GM23338 (cell line): ENCODE measurements at regions not wholly inside any gene's neighbourhood (a gene's known extent, or its start where the extent isn't known, plus 50 kb on each side); places are given as distances from the start of the nearest gene placed in this dataset.

Experiments used
- ATAC-seq: fragments of 200-7000 bp; cut with Tn5 transposase; 3 replicates; pipeline ENCODE4 v1.9.1; 2020
- DNase-seq: peaks from one replicate; pipeline ENCODE4 v3.0.0-alpha.2; 2015; ENCODE audit warnings: low spot score
- H2AFZ ChIP-seq: fragments of 200-600 bp; sonication (generic); 2 replicates; pipeline ENCODE4 v1.8.0; 2016; ENCODE audit warnings: antibody characterized with exemption, mild to moderate bottlenecking, moderate library complexity
- H3F3A ChIP-seq: fragments of 200-600 bp; sonication (generic); replicated peaks from 2 replicates; pipeline ENCODE4 v1.8.0; 2017; ENCODE audit warnings: antibody characterized with exemption, mixed run types, low read depth
- H3K27ac ChIP-seq: fragments of 200-600 bp; sonication (generic); 2 replicates; pipeline ENCODE4 v1.6.1; 2016; ENCODE audit warnings: low read depth
- H3K27me3 ChIP-seq: fragments of 200-600 bp; sonication (generic); 2 replicates; pipeline ENCODE4 v1.8.0; 2016; ENCODE audit warnings: mild to moderate bottlenecking, mixed run types, moderate library complexity; ENCODE audit not compliant: insufficient read depth
- H3K36me3 ChIP-seq: fragments of 200-600 bp; sonication (generic); 2 replicates; pipeline ENCODE4 v1.8.0; 2016; ENCODE audit warnings: mild to moderate bottlenecking; ENCODE audit not compliant: insufficient read depth
- H3K4me1 ChIP-seq: fragments of 200-600 bp; sonication (generic); 2 replicates; pipeline ENCODE4 v1.8.0; 2016; ENCODE audit warnings: mild to moderate bottlenecking, moderate library complexity; ENCODE audit not compliant: insufficient read depth
- H3K4me2 ChIP-seq: fragments of 200-600 bp; sonication (generic); 2 replicates; pipeline ENCODE4 v1.7.1; 2017; ENCODE audit warnings: mixed run types
- H3K4me3 ChIP-seq: fragments of 200-600 bp; sonication (generic); 2 replicates; pipeline ENCODE4 v1.6.1; 2016; ENCODE audit warnings: mixed run types
- H3K79me2 ChIP-seq: fragments of 200-600 bp; sonication (generic); replicated peaks from 2 replicates; pipeline ENCODE4 v1.8.0; 2017; ENCODE audit warnings: mild to moderate bottlenecking; ENCODE audit not compliant: insufficient read depth
- H3K9me2 ChIP-seq: fragments of 200-600 bp; sonication (generic); 2 replicates; pipeline ENCODE4 v1.8.0; 2017; ENCODE audit not compliant: insufficient read depth
- H4K20me1 ChIP-seq: fragments of 200-600 bp; sonication (generic); replicated peaks from 2 replicates; pipeline ENCODE4 v1.8.0; 2017; ENCODE audit warnings: mild to moderate bottlenecking; ENCODE audit not compliant: insufficient read depth
- H3K27ac Mint-ChIP-seq: 2 replicates; pipeline ENCODE4 v1.8.0; 2020; ENCODE audit warnings: inconsistent platforms, mild to moderate bottlenecking, moderate library complexity, mixed read lengths
- H3K27me3 Mint-ChIP-seq: 3 replicates; pipeline ENCODE4 v1.8.0; 2022; ENCODE audit warnings: low read depth, mild to moderate bottlenecking, moderate library complexity, mixed read lengths, inconsistent platforms; ENCODE audit not compliant: insufficient read depth, poor library complexity
- H3K36me3 Mint-ChIP-seq: 3 replicates; pipeline ENCODE4 v1.8.0; 2021; ENCODE audit warnings: low read depth, mild to moderate bottlenecking, inconsistent platforms, moderate library complexity, mixed read lengths
- H3K4me1 Mint-ChIP-seq: 3 replicates; pipeline ENCODE4 v1.8.0; 2020; ENCODE audit warnings: mild to moderate bottlenecking, inconsistent platforms, mixed read lengths
- H3K4me3 Mint-ChIP-seq: 3 replicates; pipeline ENCODE4 v1.8.0; 2021; ENCODE audit warnings: moderate library complexity, mild to moderate bottlenecking, inconsistent platforms, mixed read lengths
- H3K9me3 Mint-ChIP-seq: 3 replicates; pipeline ENCODE4 v1.8.0; 2020; ENCODE audit warnings: moderate library complexity, mild to moderate bottlenecking, inconsistent platforms, mixed read lengths
- CREB1 ChIP-seq: fragments of 250-450 bp; sonication (Bioruptor Pico); IDR thresholded peaks from 2 replicates; pipeline ENCODE4 v1.5.0; 2020; ENCODE audit warnings: low read depth, mild to moderate bottlenecking, moderate library complexity
- CTCF ChIP-seq, 2 experiments: fragments of 200-600 bp in 1 of 2; sonication (generic) in 1 of 2; conservative IDR thresholded peaks; 2 replicates each; pipeline versions ENCODE4 v1.5.1 to v1.6.1; 2016 to 2017; ENCODE audit warnings: antibody characterized with exemption in 2 of 2, low read depth in 2 of 2, mild to moderate bottlenecking in 2 of 2, moderate library complexity in 1 of 2
- ETS1 ChIP-seq: IDR thresholded peaks from 2 replicates; pipeline ENCODE4 v1.6.1; 2016; ENCODE audit warnings: antibody characterized with exemption
- EZH2 ChIP-seq: fragments of 200-600 bp; sonication (generic); IDR thresholded peaks from one replicate; pipeline ENCODE4 v1.8.0; 2017; ENCODE audit warnings: antibody characterized with exemption, mild to moderate bottlenecking, low read depth; ENCODE audit not compliant: unreplicated experiment
- EZH2phosphoT487 ChIP-seq: fragments of 200-600 bp; sonication (generic); IDR thresholded peaks from one replicate; pipeline ENCODE4 v1.8.1; 2018; ENCODE audit warnings: antibody characterized with exemption; ENCODE audit not compliant: unreplicated experiment
- JUNB ChIP-seq: IDR thresholded peaks from one replicate; pipeline ENCODE4 v1.6.1; 2016; ENCODE audit warnings: antibody characterized with exemption; ENCODE audit not compliant: unreplicated experiment
- NANOG ChIP-seq: IDR thresholded peaks from 2 replicates; pipeline ENCODE4 v1.6.1; 2016; ENCODE audit warnings: antibody characterized with exemption, borderline replicate concordance
- REST ChIP-seq: IDR thresholded peaks from one replicate; pipeline ENCODE4 v1.6.1; 2018; ENCODE audit warnings: antibody characterized with exemption; ENCODE audit not compliant: unreplicated experiment
- STAT1 ChIP-seq: IDR thresholded peaks from one replicate; pipeline ENCODE4 v1.6.1; 2016; ENCODE audit warnings: antibody characterized with exemption; ENCODE audit not compliant: unreplicated experiment
- ZNF114 ChIP-seq: fragments of 250-450 bp; sonication (Bioruptor Pico); IDR thresholded peaks from 2 replicates; pipeline ENCODE4 v1.5.0; 2020; ENCODE audit warnings: mild to moderate bottlenecking, moderate library complexity

GRCh38 chr9:28934111-28934510 lies 1360.8 kb upstream of the C9orf72 start:
- no peaks in the 10 kb centered on the region for H3K9me3 Mint-ChIP-seq
- no peak overlapping the region for H3K27ac ChIP-seq
- H3K27me3 Mint-ChIP-seq, result no peaks in the 10 kb centered on the region
- H3K27ac Mint-ChIP-seq, result peak overlapping the region; percentile 23; the same call in 1 of the 2 replicates
- H4K20me1 ChIP-seq, result no peaks in the 10 kb centered on the region
- no peaks in the 10 kb centered on the region for H3K79me2 ChIP-seq
- DNase-seq (no peak), ATAC-seq (no peak)
- TF ChIP-seq JUNB, result no peak
- TF ChIP-seq EZH2, result no peak
- no peak for TF ChIP-seq STAT1
- no peak for TF ChIP-seq REST
- no peak for TF ChIP-seq EZH2phosphoT487
- no peak for TF ChIP-seq CTCF (conservative IDR thresholded peaks at IDR 0.05; ENCODE audit: low read depth in 2 of 2)
- TF ChIP-seq CREB1 (CRISPR knock-in tag), result no peak
- H3K27me3 ChIP-seq, result no peaks in the 10 kb centered on the region
- H3K4me3 ChIP-seq, result no peak overlapping the region
- H3K4me1 ChIP-seq, result peaks cover 13% of the 10 kb centered on the region
- H3K36me3 ChIP-seq, result no peaks in the 10 kb centered on the region
- H2AFZ ChIP-seq, result no peak overlapping the region
- H3F3A ChIP-seq, result no peaks in the 10 kb centered on the region
- H3K4me1 Mint-ChIP-seq, result peaks cover 31% of the 10 kb centered on the region
- no peak overlapping the region for H3K4me2 ChIP-seq
- no peaks in the 10 kb centered on the region for H3K9me2 ChIP-seq
- H3K4me3 Mint-ChIP-seq, result no peak overlapping the region
- H3K36me3 Mint-ChIP-seq, result no peaks in the 10 kb centered on the region; the same call in 2 of the 3 replicates

GRCh38 chr9:28938981-28939380 lies 1365.7 kb upstream of the C9orf72 start:
- ATAC-seq, result no peak
- Histone ChIP-seq H3K4me3 (no peak overlapping the region), H3K27ac (no peak overlapping the region), H3K4me2 (no peak overlapping the region), H3K27me3 (no peaks in the 10 kb centered on the region), H3K79me2 (no peaks in the 10 kb centered on the region), H3K36me3 (no peaks in the 10 kb centered on the region), H4K20me1 (no peaks in the 10 kb centered on the region), H3F3A (no peaks in the 10 kb centered on the region), H3K9me2 (no peaks in the 10 kb centered on the region), H3K4me1 (peaks cover 33% of the 10 kb centered on the region), H2AFZ (no peak overlapping the region)
- no peak overlapping the region for H3K4me3 Mint-ChIP-seq
- H3K36me3 Mint-ChIP-seq, result no peaks in the 10 kb centered on the region; the same call in 2 of the 3 replicates
- no peaks in the 10 kb centered on the region for H3K9me3 Mint-ChIP-seq
- no peaks in the 10 kb centered on the region for H3K27me3 Mint-ChIP-seq
- H3K27ac Mint-ChIP-seq, result 0 out of 2 replicates have a peak overlapping the region, but pooled peaks have one; percentile 22
- DNase-seq, result no peak
- peaks cover 47% of the 10 kb centered on the region for H3K4me1 Mint-ChIP-seq
- no peak for TF ChIP-seq STAT1
- no peak for TF ChIP-seq NANOG
- TF ChIP-seq JUNB, result no peak
- TF ChIP-seq CTCF (conservative IDR thresholded peaks at IDR 0.05; ENCODE audit: low read depth in 2 of 2), result no peak
- TF ChIP-seq ZNF114 (CRISPR knock-in tag), result no peak
- no peak for TF ChIP-seq ETS1
- no peak for TF ChIP-seq REST
- TF ChIP-seq EZH2, result no peak
